ENCODE measurements at regions not wholly inside any gene's neighbourhood (a gene's known extent, or its start where the extent isn't known, plus 50 kb on each side); places are given as distances from the start of the nearest gene placed in this dataset.

DNA sequence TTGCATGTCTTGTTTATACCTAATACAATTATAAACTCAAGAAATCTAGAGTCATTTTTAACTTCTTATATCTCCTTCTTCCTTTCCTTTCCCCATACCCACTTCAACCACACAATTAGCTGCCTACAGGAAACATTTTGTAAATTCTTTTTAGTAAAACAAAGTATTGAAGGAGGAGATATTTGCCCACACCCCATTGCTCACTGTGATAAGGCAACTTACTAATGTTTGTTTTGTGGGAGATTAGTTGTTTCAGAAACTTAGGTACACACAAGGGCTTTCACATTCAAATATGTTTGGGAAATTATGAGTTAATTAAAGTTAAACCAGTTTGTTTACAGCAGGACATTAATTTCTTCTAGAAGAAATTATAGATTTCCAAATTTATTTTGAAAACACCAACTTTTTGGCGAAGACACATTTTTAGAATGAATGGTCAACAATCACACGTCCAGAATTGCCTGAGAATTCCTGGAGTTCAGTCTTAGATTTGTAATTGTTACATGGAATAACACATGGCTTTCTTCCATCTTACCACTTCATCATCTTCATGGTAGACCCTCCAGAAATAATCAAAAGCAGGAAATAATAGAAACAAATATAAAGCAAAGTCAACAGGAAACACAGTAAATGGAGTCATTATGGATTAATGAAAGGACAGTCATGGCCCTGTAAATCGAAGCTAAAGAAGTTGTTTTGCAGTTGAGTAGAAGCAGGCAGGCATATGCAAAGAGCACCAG is 62.5 kb upstream of the RAB27B start:
- no peaks in the 10 kb centered on the region for H3K27me3 ChIP-seq (ENCODE audit: insufficient read depth, low read length, poor library complexity, severe bottlenecking)
- H3K9ac ChIP-seq (ENCODE audit: low read depth, low read length, poor library complexity, severe bottlenecking): no peak overlapping the region
- H4K20me1 ChIP-seq (ENCODE audit: insufficient read depth, low read length, poor library complexity, severe bottlenecking): no peaks in the 10 kb centered on the region
- no peaks in the 10 kb centered on the region for H3K79me2 ChIP-seq (ENCODE audit: insufficient read depth, low read length)
- H3K4me3 ChIP-seq (ENCODE audit: low read length, poor library complexity, severe bottlenecking): no peak overlapping the region
- peak overlapping the region; percentile 28 for H3K4me2 ChIP-seq (ENCODE audit: low read depth, low read length, poor library complexity, severe bottlenecking)
- H3K36me3 ChIP-seq (ENCODE audit: insufficient read depth, low read length): no peaks in the 10 kb centered on the region
- H3F3A ChIP-seq (ENCODE audit: low read depth): no peaks in the 10 kb centered on the region
- H3K4me1 ChIP-seq (ENCODE audit: insufficient read depth, low read length, poor library complexity, severe bottlenecking): peaks cover 28% of the 10 kb centered on the region
- TF ChIP-seq, protein P1, sequence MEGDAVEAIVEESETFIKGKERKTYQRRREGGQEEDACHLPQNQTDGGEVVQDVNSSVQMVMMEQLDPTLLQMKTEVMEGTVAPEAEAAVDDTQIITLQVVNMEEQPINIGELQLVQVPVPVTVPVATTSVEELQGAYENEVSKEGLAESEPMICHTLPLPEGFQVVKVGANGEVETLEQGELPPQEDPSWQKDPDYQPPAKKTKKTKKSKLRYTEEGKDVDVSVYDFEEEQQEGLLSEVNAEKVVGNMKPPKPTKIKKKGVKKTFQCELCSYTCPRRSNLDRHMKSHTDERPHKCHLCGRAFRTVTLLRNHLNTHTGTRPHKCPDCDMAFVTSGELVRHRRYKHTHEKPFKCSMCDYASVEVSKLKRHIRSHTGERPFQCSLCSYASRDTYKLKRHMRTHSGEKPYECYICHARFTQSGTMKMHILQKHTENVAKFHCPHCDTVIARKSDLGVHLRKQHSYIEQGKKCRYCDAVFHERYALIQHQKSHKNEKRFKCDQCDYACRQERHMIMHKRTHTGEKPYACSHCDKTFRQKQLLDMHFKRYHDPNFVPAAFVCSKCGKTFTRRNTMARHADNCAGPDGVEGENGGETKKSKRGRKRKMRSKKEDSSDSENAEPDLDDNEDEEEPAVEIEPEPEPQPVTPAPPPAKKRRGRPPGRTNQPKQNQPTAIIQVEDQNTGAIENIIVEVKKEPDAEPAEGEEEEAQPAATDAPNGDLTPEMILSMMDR (conservative IDR thresholded peaks at IDR 0.05; ENCODE audit: low read length): no peak
- no peak for TF ChIP-seq EZH2phosphoT487 (IDR thresholded peaks at IDR 0.05; ENCODE audit: borderline replicate concordance)
- H3K9me3 ChIP-seq (ENCODE audit: insufficient read depth, low read depth, low read length): no peaks in the 10 kb centered on the region
- H2AFZ ChIP-seq (ENCODE audit: low read length): no peak overlapping the region
- H3K9me2 ChIP-seq (replicated peaks; ENCODE audit: low read depth, low read length): no peaks in the 10 kb centered on the region

DNA sequence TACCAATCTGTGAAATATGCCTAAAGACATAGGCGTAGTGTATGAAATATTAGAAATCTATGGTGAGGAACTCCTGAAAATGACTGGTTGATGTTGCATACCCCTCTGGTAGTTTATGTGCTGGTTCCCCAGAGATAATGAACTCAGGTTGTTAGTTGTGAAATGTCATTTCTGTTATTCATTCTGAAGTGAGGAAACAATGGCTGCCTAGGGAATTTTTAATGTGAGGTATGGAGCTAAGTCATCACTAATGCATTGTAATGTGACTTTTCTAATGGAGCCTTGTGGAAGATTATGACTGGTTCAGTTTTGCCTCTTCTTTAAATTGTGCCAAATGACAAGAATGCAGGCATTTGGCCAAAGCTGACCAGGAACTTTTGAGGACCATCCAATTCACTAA is 61.6 kb upstream of the RAB27B start:
- Histone ChIP-seq H3F3A (ENCODE audit: low read depth) (no peaks in the 10 kb centered on the region), H3K4me1 (ENCODE audit: insufficient read depth, low read length, poor library complexity, severe bottlenecking) (peaks cover 21% of the 10 kb centered on the region), H3K36me3 (ENCODE audit: insufficient read depth, low read length) (no peaks in the 10 kb centered on the region), H3K9me3 (ENCODE audit: insufficient read depth, low read depth, low read length) (no peaks in the 10 kb centered on the region), H3K4me2 (ENCODE audit: low read depth, low read length, poor library complexity, severe bottlenecking) (no peak overlapping the region), H2AFZ (ENCODE audit: low read length) (no peak overlapping the region), H3K9ac (ENCODE audit: low read depth, low read length, poor library complexity, severe bottlenecking) (no peak overlapping the region), H3K4me3 (ENCODE audit: low read length, poor library complexity, severe bottlenecking) (no peak overlapping the region), H3K27me3 (ENCODE audit: insufficient read depth, low read length, poor library complexity, severe bottlenecking) (no peaks in the 10 kb centered on the region), H3K79me2 (ENCODE audit: insufficient read depth, low read length) (no peaks in the 10 kb centered on the region), H4K20me1 (ENCODE audit: insufficient read depth, low read length, poor library complexity, severe bottlenecking) (no peaks in the 10 kb centered on the region), H3K9me2 (replicated peaks; ENCODE audit: low read depth, low read length) (no peaks in the 10 kb centered on the region)
- TF ChIP-seq, protein P1 (conservative IDR thresholded peaks at IDR 0.05; ENCODE audit: low read length): no peak
- no peak for TF ChIP-seq EZH2phosphoT487 (IDR thresholded peaks at IDR 0.05; ENCODE audit: borderline replicate concordance)

DNA sequence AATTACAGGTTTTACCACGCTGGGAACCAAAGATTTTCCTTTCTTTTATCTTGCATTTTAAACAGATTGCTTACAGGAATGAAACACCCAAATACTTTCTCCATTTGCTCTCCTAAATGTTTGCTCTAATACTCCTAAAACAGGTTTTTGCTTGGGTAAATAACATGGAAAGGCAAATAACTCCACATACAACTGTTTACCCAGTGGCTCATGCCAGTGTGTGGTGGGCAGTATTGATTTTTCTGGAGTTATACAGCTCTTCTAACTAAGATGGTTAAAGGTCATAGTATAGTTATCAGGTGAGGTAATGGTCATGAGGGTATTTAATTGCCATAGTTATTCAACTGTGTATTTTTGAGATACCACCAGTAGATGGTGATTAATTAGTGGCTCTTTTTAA is 61.2 kb upstream of the RAB27B start:
- TF ChIP-seq, protein P1 (conservative IDR thresholded peaks at IDR 0.05; ENCODE audit: low read length): no peak
- TF ChIP-seq EZH2phosphoT487 (IDR thresholded peaks at IDR 0.05; ENCODE audit: borderline replicate concordance): no peak
- no peak overlapping the region for H3K4me2 ChIP-seq (ENCODE audit: low read depth, low read length, poor library complexity, severe bottlenecking)
- no peaks in the 10 kb centered on the region for H3K36me3 ChIP-seq (ENCODE audit: insufficient read depth, low read length)
- peaks cover 19% of the 10 kb centered on the region for H3K4me1 ChIP-seq (ENCODE audit: insufficient read depth, low read length, poor library complexity, severe bottlenecking)
- no peak overlapping the region for H2AFZ ChIP-seq (ENCODE audit: low read length)
- no peaks in the 10 kb centered on the region for H3K9me3 ChIP-seq (ENCODE audit: insufficient read depth, low read depth, low read length)
- no peaks in the 10 kb centered on the region for H3F3A ChIP-seq (ENCODE audit: low read depth)
- H3K4me3 ChIP-seq (ENCODE audit: low read length, poor library complexity, severe bottlenecking): no peak overlapping the region
- no peak overlapping the region for H3K9ac ChIP-seq (ENCODE audit: low read depth, low read length, poor library complexity, severe bottlenecking)
- H4K20me1 ChIP-seq (ENCODE audit: insufficient read depth, low read length, poor library complexity, severe bottlenecking): no peaks in the 10 kb centered on the region
- no peaks in the 10 kb centered on the region for H3K9me2 ChIP-seq (replicated peaks; ENCODE audit: low read depth, low read length)
- no peaks in the 10 kb centered on the region for H3K79me2 ChIP-seq (ENCODE audit: insufficient read depth, low read length)
- no peaks in the 10 kb centered on the region for H3K27me3 ChIP-seq (ENCODE audit: insufficient read depth, low read length, poor library complexity, severe bottlenecking)
